Activated B cell treated with CpG ODN at 0.5 μM for 24 hours (primary cell): ENCODE measurements at regions not wholly inside any gene's neighbourhood (a gene's known extent, or its start where the extent isn't known, plus 50 kb on each side); places are given as distances from the start of the nearest gene placed in this dataset.

ENCODE experiments used
- ATAC-seq: fragments of 200-7000 bp; cut with Tn5 transposase; one replicate; pipeline ENCODE4 v1.10.0; 2021; ENCODE audit warnings: low read depth, mild to moderate bottlenecking, moderate library complexity
- CTCF ChIA-PET: fragments of 350-600 bp; sonication (Branson Sonifier 250); formaldehyde crosslinking; loops from one replicate; lab custom pipeline; 2021; ENCODE audit warnings: antibody characterized with exemption; lab: Charles Lee
- POLR2A ChIA-PET: fragments of 350-600 bp; sonication (Branson Sonifier 250); formaldehyde crosslinking; loops from one replicate; lab custom pipeline; 2021; ENCODE audit warnings: antibody characterized with exemption; lab: Charles Lee
- DNase-seq: peaks from one replicate; pipeline ENCODE4 v3.0.0; 2022
- H3K27ac Mint-ChIP-seq: one replicate; pipeline ENCODE4 v1.8.0; 2020; ENCODE audit warnings: mixed read lengths
- H3K27me3 Mint-ChIP-seq: one replicate; pipeline ENCODE4 v1.8.0; 2021; ENCODE audit warnings: mixed read lengths
- H3K36me3 Mint-ChIP-seq: one replicate; pipeline ENCODE4 v1.8.0; 2021; ENCODE audit warnings: low read depth, mixed read lengths
- H3K4me1 Mint-ChIP-seq: one replicate; pipeline ENCODE4 v1.8.0; 2021; ENCODE audit warnings: mixed read lengths
- H3K4me3 Mint-ChIP-seq: one replicate; pipeline ENCODE4 v1.8.0; 2020; ENCODE audit warnings: mild to moderate bottlenecking, mixed read lengths
- H3K9me3 Mint-ChIP-seq: one replicate; pipeline ENCODE4 v1.8.0; 2020; ENCODE audit warnings: mixed read lengths
- CTCF ChIP-seq: fragments of 200-600 bp; IDR thresholded peaks from one replicate; pipeline ENCODE4 v1.8.0; 2022; ENCODE audit warnings: antibody characterized with exemption, mild to moderate bottlenecking
- intact Hi-C: fragments of 100-400 bp; cut with micrococcal nuclease; formaldehyde crosslinking; loops from one replicate; pipeline ENCODE4 v1.15.1; 2024

- no peaks in the 10 kb centered on the region for H3K27me3 Mint-ChIP-seq
- H3K4me3 Mint-ChIP-seq, result no peak overlapping the region
- H3K27ac Mint-ChIP-seq, result no peak overlapping the region
- ChIA-PET POLR2A (no interaction called here), CTCF (no interaction called here)
- ATAC-seq (no peak), DNase-seq (no peak)
- no peak for TF ChIP-seq CTCF
- no peaks in the 10 kb centered on the region for H3K36me3 Mint-ChIP-seq
- no peaks in the 10 kb centered on the region for H3K4me1 Mint-ChIP-seq
- H3K9me3 Mint-ChIP-seq, result no peaks in the 10 kb centered on the region
- intact Hi-C loops, result no loop called here
These were observed 182.8 kb downstream of the LMO4 start for GRCh38 chr1:87511449-87511848.

DNA sequence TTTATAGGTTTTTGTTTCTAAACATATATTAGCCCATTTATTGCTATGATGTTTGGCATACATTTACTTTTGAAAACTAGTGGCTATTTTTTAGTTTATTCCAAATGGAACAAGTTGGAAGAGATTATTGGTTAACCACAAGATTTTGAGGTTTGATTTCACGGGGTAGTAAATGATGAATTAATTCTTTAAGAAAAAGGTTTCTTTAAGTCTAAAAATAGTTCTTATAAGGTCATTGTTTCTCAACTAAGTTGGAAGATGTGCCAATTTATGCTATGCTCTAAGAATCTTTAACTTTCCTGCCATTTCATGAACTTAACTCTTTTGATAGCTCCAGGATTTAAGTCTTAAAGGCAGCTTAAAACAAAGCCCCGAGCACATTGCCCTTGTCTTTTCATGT lies 183.8 kb downstream of the LMO4 start:
- H3K36me3 Mint-ChIP-seq, result no peaks in the 10 kb centered on the region
- H3K4me1 Mint-ChIP-seq, result no peaks in the 10 kb centered on the region
- H3K4me3 Mint-ChIP-seq, result no peak overlapping the region
- POLR2A ChIA-PET, result no interaction called here
- H3K27me3 Mint-ChIP-seq, result no peaks in the 10 kb centered on the region
- H3K27ac Mint-ChIP-seq, result no peak overlapping the region
- CTCF ChIA-PET, result no interaction called here
- ATAC-seq (no peak), DNase-seq (no peak)
- intact Hi-C loops, result no loop called here
- no peak for TF ChIP-seq CTCF
- no peaks in the 10 kb centered on the region for H3K9me3 Mint-ChIP-seq

GRCh38 chr1:87513255-87513654 lies 184.6 kb downstream of the LMO4 start:
- Mint-ChIP-seq H3K27me3 (no peaks in the 10 kb centered on the region), H3K4me1 (no peaks in the 10 kb centered on the region), H3K36me3 (no peaks in the 10 kb centered on the region), H3K4me3 (no peak overlapping the region), H3K27ac (no peak overlapping the region), H3K9me3 (no peaks in the 10 kb centered on the region)
- intact Hi-C loops, result no loop called here
- CTCF ChIA-PET, result no interaction called here
- no peak for TF ChIP-seq CTCF
- DNase-seq, result no peak
- ATAC-seq, result no peak
- POLR2A ChIA-PET, result no interaction called here

- Mint-ChIP-seq H3K9me3 (no peaks in the 10 kb centered on the region), H3K4me3 (no peak overlapping the region), H3K4me1 (peaks cover 2% of the 10 kb centered on the region), H3K27me3 (no peaks in the 10 kb centered on the region), H3K27ac (no peak overlapping the region), H3K36me3 (no peaks in the 10 kb centered on the region)
- intact Hi-C loops, result no loop called here
- no peak for TF ChIP-seq CTCF
- DNase-seq (no peak), ATAC-seq (no peak)
- ChIA-PET CTCF (no interaction called here), POLR2A (no interaction called here)
These were observed 185.4 kb downstream of the LMO4 start for GRCh38 chr1:87513966-87514660.

DNA sequence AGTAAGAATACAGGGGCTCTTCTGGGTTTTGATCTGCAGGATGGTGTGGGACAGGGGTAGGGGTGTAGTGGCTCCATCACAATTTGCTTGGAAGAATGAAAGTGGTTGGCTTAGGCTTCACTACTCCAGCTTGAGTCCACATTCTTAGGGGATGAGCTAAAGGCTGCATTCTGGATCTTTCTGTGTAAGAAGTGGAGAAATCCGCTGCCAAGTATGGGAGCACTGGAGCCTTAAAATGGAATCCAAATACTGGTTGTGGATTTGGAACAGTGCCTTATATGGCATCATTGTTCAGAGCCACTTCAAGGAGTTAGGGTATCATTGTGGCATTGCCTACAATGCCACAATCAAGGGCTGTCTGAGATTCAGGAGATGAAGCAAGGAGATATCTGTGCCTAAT lies 187.1 kb downstream of the LMO4 start:
- H3K36me3 Mint-ChIP-seq, result no peaks in the 10 kb centered on the region
- intact Hi-C loops, result no loop called here
- no peak for TF ChIP-seq CTCF

More for the DNA sequence above, 187.1 kb downstream of the LMO4 start:
- Mint-ChIP-seq H3K4me1 (peaks cover 2% of the 10 kb centered on the region), H3K9me3 (no peaks in the 10 kb centered on the region), H3K27ac (no peak overlapping the region), H3K4me3 (no peak overlapping the region), H3K27me3 (no peaks in the 10 kb centered on the region)
- ATAC-seq, result no peak
- CTCF ChIA-PET, result no interaction called here
- POLR2A ChIA-PET, result no interaction called here
- no peak for DNase-seq
